HG03520 (cell line): ENCODE measurements at regions not wholly inside any gene's neighbourhood (a gene's known extent, or its start where the extent isn't known, plus 50 kb on each side); places are given as distances from the start of the nearest gene placed in this dataset.
"Not testable (repeated sequence)": the region's sequence is repeated elsewhere in the genome, so short reads cannot be mapped to it uniquely, and the experiment has no call there.

Experiments used
- ATAC-seq: cut with Tn5 transposase; IDR thresholded peaks from one replicate; pipeline ENCODE4 v1.9.1; 2021; ENCODE audit warnings: mild to moderate bottlenecking, moderate library complexity; ENCODE audit not compliant: unreplicated experiment

DNA sequence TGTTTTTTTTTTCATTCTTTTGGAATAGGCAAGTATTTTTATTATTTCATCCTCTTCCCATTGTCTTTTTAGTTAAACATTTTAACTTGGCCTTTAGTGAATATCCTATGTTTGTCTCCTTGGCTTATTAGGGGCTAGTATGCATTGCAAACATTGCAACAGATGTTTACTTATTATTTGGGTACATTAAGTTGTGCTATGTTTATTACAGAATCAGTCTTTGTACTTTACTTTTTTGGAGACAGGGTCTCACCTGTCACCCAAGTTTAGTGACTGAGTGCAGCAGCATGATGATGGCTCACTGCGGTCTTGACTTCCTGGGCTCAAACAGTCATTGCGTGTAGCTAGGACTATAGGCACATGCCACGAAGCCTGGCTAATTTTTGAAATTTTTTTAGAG, 51.1 kb upstream of the NUDT6 start:
- ATAC-seq = no peak

DNA sequence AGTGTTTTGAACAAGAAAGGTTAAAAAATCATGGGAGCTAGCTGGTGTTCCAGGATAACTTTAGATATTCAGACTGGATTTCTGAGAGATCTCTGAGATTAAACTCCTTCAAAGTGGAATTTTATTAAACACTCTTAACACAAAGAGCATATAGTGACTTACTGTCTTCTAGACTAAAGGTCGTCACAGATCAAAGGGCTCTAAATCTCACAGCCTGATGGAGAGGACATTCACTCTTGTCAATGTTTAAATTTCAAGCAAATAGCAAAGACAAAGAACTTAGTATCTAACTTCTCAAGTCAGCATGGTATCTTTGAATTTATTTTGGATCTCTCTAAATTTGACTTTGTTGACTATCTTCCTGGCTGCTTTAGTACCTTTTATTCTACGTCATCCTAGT, 53.7 kb upstream of the NUDT6 start:
- no peak for ATAC-seq

DNA sequence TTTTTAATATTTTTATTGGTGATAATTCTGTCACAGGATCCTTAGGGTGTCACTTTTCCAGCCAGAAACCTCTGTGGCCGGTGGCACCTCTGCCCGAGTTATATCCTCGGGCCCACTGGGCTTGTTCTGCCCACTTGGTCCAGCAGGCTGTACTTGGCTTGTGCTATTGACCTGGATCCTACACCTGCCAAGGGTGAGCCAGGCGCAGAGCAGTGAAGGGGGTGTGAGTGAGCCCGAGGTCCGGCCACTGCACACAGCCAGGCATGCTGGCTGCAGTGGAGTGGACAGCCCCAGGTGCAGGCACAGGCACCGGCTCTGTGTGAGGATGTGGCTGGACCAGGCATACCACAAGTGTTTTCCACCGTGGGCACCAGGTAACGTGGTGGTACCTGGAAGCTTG, 54.7 kb upstream of the NUDT6 start:
- no peak for ATAC-seq

DNA sequence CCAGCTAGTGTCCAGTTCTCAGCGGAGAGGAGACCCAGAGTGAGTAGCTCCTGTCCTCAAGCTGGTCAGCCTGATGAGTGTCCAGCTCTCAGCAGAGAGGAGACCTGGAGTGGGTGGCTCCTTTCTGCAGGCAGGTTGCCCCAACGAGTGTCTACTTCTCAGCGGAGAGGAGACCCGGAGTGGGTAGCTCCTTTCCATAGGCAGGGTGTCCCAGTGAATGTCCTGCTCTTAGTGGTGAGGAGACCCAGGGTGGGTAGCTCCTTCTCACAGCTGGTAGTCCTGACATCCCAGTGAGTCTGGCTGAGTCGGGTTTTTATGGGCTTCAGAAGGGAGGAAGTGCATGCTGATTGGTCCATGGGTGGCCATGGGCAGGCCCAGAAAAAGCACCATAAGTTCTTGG, 55.7 kb upstream of the NUDT6 start:
- ATAC-seq = no peak

DNA sequence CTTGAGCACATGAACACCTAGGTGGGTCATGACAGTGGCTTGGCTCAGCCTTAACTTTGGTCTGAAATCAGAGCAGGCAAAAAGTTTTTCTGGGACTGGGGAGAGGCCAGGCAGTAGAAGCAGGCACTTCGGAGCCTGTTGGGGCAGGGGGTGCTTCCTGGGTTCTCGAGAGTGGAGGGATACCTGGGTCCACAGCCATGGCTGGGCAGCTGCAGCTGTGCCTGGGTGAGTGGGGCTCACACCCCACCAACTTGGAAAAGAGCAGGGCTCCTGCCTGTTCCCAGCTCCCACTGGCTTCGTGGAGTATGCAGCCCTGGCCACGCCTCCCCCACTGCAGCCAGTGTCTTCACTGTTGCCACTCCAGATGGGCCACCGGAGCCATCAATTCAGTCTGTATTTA, 56.4 kb upstream of the NUDT6 start:
- ATAC-seq = no peak

DNA sequence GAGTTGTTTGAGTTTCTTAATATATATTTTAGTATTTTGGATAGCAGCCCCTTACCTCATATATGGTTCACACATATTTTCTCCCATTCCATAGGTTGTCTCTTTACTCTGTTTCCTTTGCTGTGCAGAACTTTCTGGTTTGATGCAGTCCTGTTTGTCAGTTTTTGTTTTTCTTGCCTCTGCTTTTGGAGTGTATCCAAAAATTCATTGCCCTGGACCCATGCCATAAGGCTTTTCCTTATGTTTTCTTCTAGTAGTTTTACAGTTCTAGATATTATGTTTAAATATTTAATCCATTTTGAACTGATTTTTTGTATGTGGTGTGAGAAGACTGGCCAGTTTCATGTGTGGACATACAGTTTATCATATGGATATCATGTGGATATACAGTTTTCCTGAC, 58.5 kb upstream of the NUDT6 start:
- ATAC-seq = no peak

DNA sequence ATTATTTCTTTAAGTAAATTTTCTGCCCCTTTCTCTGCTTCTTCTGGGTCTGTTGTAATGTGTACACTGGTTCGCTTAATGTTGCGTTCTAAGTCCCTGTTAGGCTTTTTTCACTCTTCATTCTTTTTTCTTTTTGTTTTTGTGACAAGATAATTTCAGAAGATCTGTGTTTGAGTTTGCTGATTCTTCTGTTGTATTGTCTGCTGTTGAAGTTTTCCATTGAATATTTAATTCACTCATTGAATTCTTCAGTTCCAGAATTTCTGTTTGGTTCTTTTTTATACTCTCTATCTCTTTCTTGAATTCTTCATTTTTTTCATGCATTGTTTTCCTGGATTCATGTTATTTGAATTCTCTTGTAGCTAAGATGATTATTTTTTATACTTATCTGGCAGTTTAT, 66.3 kb upstream of the NUDT6 start:
- ATAC-seq = no peak

DNA sequence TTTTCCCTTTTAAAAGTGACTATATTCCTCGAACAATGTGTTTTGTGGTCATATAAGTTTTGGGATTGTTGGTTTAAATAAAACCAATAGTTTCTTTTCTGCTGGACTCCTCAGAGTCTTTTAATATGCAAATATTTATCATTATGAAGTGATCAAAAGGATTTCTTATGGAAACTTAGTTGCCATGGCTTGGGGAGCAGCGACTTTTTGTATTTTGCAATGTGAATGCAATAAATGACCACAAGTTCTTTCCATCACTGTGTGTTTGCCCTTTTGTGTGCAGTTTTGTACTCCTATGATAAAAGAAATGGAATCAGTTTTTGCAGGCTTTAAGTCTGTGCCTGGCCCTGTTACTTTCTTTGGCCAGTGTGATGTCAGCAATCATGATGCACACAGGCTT, 68.5 kb upstream of the NUDT6 start:
- no peak for ATAC-seq

DNA sequence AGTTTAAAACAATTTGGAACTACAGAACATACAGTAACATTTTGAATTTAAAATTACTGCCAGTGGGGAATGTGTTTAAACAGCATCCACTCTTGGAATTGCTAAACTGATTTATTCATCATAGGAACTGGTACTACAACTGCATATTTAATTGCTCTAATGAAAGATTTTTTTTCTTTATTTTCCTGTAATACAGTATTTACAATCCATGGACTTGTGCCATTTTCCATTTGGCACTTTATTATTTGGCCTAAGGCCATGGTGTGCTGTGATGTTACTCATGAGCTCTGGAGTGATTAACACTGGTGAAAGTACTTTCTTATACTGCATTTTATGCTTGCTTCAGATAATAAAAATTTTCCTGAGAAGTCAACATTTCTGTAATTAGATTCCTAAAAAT, 69.7 kb upstream of the NUDT6 start:
- no peak for ATAC-seq

DNA sequence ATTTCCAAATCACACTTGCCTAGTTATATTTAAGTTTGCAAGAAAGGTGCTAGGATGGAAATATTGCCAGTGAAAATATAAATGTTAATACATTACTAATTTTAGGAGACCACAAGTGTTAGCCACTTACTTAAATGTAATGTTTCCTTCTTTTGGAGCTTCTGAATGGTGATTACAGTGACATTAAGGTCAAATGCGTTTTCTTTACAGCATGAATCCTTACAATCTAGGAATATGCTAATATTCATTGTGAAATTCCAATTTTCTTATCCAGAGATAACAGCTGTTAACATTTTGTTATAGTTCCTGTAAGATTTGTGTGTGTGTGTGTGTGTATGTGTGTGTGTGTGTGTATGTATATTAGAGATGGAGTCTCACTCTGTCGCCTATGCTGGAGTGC, 70.2 kb upstream of the NUDT6 start:
- ATAC-seq = no peak

DNA sequence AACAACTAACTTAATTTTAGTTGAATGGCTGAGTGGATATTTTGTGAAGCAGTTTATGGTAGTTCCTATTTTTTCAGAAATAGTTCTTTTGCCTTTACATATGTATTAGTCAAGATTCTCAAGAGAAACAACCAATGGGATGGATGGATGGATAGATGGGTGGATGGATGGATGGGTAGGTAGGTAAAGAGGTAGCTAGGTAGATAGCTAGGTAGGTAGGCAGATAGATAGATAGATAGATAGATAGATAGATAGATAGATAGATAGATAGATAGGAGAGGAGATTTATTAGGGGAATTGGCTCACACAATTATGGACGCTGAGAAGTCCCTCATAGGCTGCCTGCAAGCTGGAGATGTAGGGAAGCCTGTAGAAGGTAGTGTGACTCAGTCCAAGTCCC, 74.0 kb upstream of the NUDT6 start:
- no peak for ATAC-seq

DNA sequence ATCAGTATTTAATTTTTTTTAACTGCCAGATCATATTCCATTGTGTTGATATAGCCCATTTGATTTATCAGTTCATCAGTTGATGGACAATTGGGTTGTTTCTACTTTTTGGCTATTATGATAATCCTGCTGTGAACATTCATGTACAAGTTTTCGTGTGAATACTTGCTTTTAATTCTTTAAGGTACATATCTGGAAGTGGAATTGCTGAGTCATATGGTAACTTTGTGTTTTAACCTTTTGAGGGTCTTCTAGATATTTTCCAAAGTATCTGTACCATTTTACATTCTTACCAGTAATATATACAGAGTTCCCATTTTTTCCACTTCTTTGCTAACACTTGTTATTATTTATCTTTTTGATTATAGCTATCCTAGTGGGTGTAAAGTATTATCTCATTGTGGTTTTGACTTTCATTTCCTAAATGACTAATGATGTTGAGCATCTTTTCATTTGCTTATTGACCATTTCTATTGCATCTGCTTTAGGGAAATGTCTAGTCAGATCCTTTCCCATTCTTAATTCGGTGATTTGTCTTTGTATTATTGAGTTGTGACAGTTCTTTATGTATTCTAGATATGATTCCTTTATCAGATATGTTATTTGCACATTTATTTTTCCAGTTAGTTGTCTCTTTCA, 75.2 kb upstream of the NUDT6 start:
- peak; percentile 67 for ATAC-seq

DNA sequence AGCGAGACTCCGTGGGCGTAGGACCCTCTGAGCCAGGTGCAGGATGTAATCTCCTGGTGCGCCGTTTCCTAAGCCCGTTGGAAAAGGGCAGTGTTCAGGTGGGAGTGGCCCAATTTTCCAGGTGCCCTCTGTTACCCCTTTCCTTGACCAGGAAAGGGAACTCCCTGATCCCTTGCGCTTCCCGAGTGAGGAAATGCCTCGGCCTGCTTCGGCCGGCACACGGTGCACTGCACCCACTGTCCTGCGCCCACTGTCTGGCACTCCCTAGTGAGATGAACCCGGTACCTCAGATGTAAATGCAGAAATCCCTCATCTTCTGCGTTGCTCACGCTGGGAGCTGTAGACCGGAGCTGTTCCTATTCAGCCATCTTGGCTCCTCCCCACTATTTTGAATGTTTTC, 81.7 kb upstream of the NUDT6 start:
- not testable (repeated sequence) for ATAC-seq

DNA sequence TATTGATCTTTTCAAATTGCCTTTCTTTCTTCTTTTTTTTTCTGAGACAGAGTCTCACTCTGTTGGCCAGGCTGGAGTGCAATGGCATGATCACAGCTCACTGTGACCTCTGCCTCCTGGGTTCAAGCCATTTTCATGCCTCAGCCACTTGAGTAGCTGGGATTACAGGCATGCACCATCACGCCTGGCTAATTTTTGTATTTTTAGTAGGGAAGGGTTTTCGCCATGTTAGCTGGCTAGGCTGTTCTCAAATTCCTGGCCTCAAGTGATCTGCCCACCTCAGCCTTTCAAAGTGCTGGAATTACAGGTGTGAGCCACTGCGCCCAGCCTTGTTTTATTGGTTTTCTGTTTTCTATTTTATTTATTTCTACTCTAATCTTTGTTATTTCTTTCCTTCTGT, 82.7 kb upstream of the NUDT6 start:
- ATAC-seq = not testable (repeated sequence)

DNA sequence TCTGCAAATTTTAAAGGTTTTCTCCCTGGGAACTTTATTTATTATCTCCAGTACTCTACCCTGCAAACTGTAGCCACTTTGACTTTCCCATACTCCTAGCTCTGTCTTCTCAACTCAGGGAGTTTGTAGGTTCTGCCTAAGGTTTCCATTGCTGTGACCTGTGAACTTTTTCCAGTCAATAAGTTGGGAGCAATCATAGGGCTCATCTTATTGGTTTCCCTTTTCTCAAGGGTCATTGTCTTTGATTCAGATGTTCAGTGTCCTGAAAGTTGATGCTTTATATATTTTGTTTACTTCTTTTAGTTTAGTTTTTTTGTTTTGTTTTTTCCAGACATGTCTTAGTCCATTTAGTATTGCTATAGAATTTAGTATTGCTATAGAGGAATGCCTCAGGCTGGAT, 85.3 kb upstream of the NUDT6 start:
- ATAC-seq = no peak

DNA sequence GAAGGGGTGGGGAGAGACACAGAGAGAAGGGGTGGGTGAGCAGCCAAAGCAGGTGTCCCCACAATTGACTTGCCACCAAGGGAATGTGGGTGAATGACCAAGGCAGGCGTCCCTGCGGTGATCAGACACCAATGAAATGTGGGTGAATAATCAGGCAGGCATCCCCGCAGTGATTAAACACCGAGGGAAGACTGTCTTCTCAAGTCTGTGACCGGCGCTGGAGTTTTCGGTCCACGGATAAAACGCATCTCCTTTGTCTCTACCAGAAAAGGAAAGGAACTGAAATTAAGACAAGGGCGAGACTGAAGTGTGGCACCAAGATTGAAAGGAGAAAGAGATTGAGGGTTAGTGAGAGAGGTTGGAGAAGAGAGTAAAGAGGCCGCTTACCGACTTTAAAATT, 90.0 kb upstream of the NUDT6 start:
- ATAC-seq = not testable (repeated sequence)

DNA sequence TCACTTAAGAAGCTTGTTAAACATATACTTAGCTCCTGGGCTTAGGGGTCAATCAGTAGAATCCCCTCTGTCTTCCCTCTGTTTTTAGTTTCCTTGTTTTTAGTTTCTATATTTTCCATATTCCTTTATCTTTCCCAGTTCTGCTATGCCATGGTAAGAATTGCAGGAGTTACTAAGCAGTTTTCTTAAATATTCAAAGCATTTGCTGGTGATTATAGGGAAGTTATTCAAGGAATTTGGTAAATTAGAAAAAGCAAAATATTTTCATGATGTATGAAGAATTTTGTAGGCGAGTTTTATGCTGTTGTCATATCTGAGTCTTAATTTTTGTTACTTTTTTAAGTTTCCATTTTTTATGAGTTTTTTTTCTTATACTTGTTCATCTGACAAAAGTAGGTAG, 91.6 kb upstream of the NUDT6 start:
- no peak for ATAC-seq

DNA sequence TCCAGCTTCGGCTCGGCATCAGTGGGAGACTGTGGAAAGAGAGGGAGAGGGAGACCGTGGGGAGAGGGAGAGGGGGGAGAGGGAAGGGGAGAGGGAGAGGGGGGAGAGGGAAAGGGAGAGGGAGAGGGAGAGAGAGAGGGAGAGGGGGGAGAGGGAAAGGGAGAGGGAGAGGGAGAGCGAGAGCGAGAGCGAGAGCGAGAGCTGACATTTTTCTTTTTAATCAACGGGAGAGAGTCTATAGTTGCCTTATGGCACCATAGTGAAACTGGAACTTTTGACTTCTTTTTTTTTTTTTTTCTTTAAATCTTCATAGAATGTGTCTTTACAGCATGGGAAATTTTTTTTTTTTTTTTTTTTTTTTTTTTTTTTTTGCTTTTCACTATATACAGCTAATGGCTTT, 94.7 kb upstream of the NUDT6 start:
- ATAC-seq = no peak

DNA sequence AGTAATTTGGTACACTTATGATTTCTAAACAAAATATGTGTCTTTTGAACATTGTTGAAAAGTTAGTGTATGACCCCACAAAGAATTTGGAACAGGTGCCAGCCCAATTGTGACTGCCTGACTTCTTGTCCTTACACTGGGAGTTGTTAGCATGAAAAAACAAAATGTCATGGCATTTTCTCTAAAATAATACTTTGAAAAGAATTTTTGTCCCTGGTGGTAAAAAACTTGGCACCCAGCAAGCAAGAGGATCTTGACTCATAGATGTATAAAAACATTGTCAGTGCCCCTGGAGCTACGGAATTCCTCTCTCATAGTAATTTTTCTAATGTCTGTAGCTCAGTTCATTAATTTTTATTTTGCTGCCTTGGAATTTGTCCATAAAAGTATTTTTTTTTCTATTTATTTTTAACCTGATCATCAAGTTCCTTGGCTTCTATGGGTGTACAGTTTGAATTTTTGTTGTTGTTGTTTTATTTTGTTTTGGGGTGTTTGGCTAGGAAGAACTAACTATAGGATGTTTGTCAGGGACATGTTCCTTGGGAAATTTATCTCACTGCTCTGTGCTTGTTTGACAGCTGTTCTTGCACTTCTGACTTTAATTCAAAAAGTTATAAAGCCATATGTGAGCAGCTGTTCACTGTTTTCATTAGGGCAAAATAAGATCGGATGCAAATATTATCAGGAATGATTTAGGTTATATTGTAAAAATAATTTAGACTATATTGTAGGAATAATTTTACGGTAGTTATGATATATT, 95.4 kb upstream of the NUDT6 start:
- no peak for ATAC-seq

DNA sequence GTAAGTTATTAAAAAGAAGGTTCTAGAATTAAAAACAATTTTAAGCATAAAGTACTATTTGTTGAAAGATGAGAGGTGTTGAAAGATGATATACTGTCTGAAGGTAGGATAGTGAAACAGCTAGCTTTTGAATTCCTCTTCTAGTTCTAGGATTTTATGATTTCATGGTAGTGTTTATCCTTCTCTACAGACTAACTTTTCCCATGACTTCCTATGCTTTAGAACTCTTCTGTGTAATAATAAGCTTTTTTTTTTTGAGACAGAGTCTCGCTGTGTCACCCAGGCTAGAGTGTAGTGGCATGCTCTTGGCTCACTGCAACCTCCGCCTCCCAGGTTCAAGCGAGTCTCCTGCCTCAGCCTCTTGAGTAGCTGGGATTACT, 96.0 kb upstream of the NUDT6 start:
- no peak for ATAC-seq

DNA sequence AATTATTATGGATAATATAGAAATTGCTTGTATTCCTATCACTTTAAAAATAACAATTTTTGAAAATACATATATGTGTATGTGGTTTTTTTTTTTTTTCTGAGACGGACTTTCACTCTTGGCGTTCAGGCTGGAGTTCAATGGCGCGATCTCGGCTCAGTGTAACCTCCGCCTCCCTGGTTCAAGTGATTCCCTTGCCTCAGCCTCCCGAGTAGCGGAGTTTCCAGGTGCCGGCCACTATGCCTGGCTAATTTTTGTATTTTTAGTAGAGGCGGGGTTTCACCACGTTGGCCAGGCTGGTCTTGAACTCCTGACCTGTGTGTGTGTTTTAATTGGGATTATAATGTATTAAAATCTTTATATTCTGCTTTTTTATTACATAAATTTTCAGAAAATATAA, 97.9 kb upstream of the NUDT6 start:
- no peak for ATAC-seq

DNA sequence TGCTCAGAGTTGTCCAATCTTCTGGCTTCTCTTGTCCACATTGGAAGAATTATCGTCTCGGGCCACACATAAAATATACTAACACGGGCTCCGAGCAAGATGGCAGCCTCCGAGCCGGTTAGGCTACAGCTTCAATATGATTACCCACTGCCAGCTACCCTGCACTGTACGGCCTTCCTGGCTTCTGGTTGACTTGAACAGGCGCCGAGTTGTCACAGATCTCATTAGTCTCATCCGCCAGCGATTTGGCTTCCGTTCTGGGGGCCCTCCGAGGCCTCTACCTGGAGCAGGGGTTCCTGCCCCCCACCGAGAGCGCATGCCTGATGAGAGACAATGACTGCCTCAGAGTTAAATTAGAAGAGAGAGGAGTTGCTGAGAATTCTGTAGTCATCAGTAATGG, 101.2 kb upstream of the NUDT6 start:
- no peak for ATAC-seq

DNA sequence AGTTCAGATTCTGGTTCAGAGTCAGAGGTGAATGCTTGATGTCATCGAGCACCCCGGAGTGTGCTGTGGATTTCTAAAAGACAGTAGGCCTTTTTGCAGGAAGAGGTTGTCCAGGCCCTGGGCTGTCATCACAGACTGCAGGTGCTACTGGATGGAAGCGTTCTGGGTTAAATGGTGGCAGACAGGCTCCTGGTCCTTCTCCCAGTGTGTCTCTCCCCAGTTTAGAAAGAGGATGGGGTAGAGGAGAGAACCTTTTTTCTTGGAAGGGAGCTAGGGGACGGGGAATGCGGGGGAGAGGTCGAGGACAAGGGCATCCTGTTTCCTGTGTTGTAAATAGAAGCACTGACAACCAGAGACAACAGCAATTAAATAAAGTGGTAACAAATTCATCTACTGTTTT, 102.3 kb upstream of the NUDT6 start:
- no peak for ATAC-seq
